ENCODE measurements at regions not wholly inside any gene's neighbourhood (a gene's known extent, or its start where the extent isn't known, plus 50 kb on each side); places are given as distances from the start of the nearest gene placed in this dataset.
"Not testable (repeated sequence)": the region's sequence is repeated elsewhere in the genome, so short reads cannot be mapped to it uniquely, and the experiment has no call there.

GRCh38 chr12:30525171-30525570 lies 170.5 kb downstream of the IPO8 start:
- H3K36me3 Mint-ChIP-seq: no peaks in the 10 kb centered on the region
- DNase-seq: no peak
- H3K4me1 Mint-ChIP-seq: no peaks in the 10 kb centered on the region
- no peak overlapping the region for H3K4me3 Mint-ChIP-seq
- CTCF ChIA-PET: no interaction called here
- no peak overlapping the region for H3K27ac Mint-ChIP-seq
- H3K9me3 Mint-ChIP-seq: peaks cover 2% of the 10 kb centered on the region
- no peaks in the 10 kb centered on the region for H3K27me3 Mint-ChIP-seq

- H3K27me3 Mint-ChIP-seq, DNase-seq, H3K4me1 Mint-ChIP-seq, H3K27ac Mint-ChIP-seq, H3K9me3 Mint-ChIP-seq, H3K4me3 Mint-ChIP-seq, H3K36me3 Mint-ChIP-seq, CTCF ChIA-PET: not testable (repeated sequence)
These were observed 175.4 kb downstream of the IPO8 start for GRCh38 chr12:30520285-30520684.

GRCh38 chr12:30519535-30519934 lies 176.1 kb downstream of the IPO8 start:
- Mint-ChIP-seq H3K4me1 (no peaks in the 10 kb centered on the region), H3K27me3 (no peaks in the 10 kb centered on the region), H3K4me3 (no peak overlapping the region), H3K27ac (no peak overlapping the region), H3K36me3 (no peaks in the 10 kb centered on the region), H3K9me3 (no peaks in the 10 kb centered on the region)
- DNase-seq: no peak
- CTCF ChIA-PET: no interaction called here

- DNase-seq: no peak
- no peak overlapping the region for H3K27ac Mint-ChIP-seq
- no peaks in the 10 kb centered on the region for H3K9me3 Mint-ChIP-seq
- CTCF ChIA-PET: no interaction called here
- no peak overlapping the region for H3K4me3 Mint-ChIP-seq
- H3K4me1 Mint-ChIP-seq: no peaks in the 10 kb centered on the region
- H3K27me3 Mint-ChIP-seq: no peaks in the 10 kb centered on the region
- no peaks in the 10 kb centered on the region for H3K36me3 Mint-ChIP-seq
These were observed 178.3 kb downstream of the IPO8 start for GRCh38 chr12:30517320-30517719.

GRCh38 chr12:30515351-30515750 lies 180.3 kb downstream of the IPO8 start:
- H3K4me1 Mint-ChIP-seq: no peaks in the 10 kb centered on the region
- CTCF ChIA-PET: no interaction called here
- no peak overlapping the region for H3K27ac Mint-ChIP-seq

GRCh38 chr12:30514666-30515065 lies 181.0 kb downstream of the IPO8 start:
- CTCF ChIA-PET: no interaction called here
- no peaks in the 10 kb centered on the region for H3K9me3 Mint-ChIP-seq
- H3K36me3 Mint-ChIP-seq: no peaks in the 10 kb centered on the region
- H3K4me3 Mint-ChIP-seq: no peak overlapping the region
- DNase-seq: no peak
- H3K4me1 Mint-ChIP-seq: no peaks in the 10 kb centered on the region
- H3K27ac Mint-ChIP-seq: no peak overlapping the region
- H3K27me3 Mint-ChIP-seq: no peaks in the 10 kb centered on the region

More at GRCh38 chr12:30515351-30515750, 180.3 kb downstream of the IPO8 start:
- Mint-ChIP-seq H3K27me3 (no peaks in the 10 kb centered on the region), H3K4me3 (no peak overlapping the region), H3K36me3 (no peaks in the 10 kb centered on the region), H3K9me3 (no peaks in the 10 kb centered on the region)
- no peak for DNase-seq

- DNase-seq: no peak
- Mint-ChIP-seq H3K27me3 (no peaks in the 10 kb centered on the region), H3K4me1 (no peaks in the 10 kb centered on the region), H3K9me3 (no peaks in the 10 kb centered on the region), H3K36me3 (no peaks in the 10 kb centered on the region), H3K4me3 (no peak overlapping the region), H3K27ac (no peak overlapping the region)
- CTCF ChIA-PET: no interaction called here
These were observed 187.3 kb downstream of the IPO8 start for GRCh38 chr12:30508205-30508967.

- H3K9me3 Mint-ChIP-seq: no peaks in the 10 kb centered on the region
- no peaks in the 10 kb centered on the region for H3K27me3 Mint-ChIP-seq
- H3K27ac Mint-ChIP-seq: no peak overlapping the region
- H3K4me3 Mint-ChIP-seq: no peak overlapping the region
- CTCF ChIA-PET: no interaction called here
- no peaks in the 10 kb centered on the region for H3K4me1 Mint-ChIP-seq
- H3K36me3 Mint-ChIP-seq: no peaks in the 10 kb centered on the region
- no peak for DNase-seq
These were observed 188.1 kb downstream of the IPO8 start for GRCh38 chr12:30507576-30507975.

- Mint-ChIP-seq H3K9me3 (no peaks in the 10 kb centered on the region), H3K36me3 (no peaks in the 10 kb centered on the region), H3K4me1 (no peaks in the 10 kb centered on the region), H3K27me3 (no peaks in the 10 kb centered on the region), H3K27ac (no peak overlapping the region), H3K4me3 (no peak overlapping the region)
- CTCF ChIA-PET: no interaction called here
- no peak for DNase-seq
These were observed 189.3 kb downstream of the IPO8 start for GRCh38 chr12:30506411-30506810.

GRCh38 chr12:30501718-30502117 lies 194.0 kb downstream of the IPO8 start:
- H3K9me3 Mint-ChIP-seq: no peaks in the 10 kb centered on the region
- no peak overlapping the region for H3K27ac Mint-ChIP-seq
- no peaks in the 10 kb centered on the region for H3K4me1 Mint-ChIP-seq
- CTCF ChIA-PET: no interaction called here
- DNase-seq: no peak
- H3K4me3 Mint-ChIP-seq: no peak overlapping the region
- H3K27me3 Mint-ChIP-seq: no peaks in the 10 kb centered on the region
- no peaks in the 10 kb centered on the region for H3K36me3 Mint-ChIP-seq

GRCh38 chr12:30500532-30500931 lies 195.1 kb downstream of the IPO8 start:
- Mint-ChIP-seq H3K4me1 (no peaks in the 10 kb centered on the region), H3K27ac (no peak overlapping the region), H3K9me3 (no peaks in the 10 kb centered on the region), H3K4me3 (no peak overlapping the region), H3K36me3 (no peaks in the 10 kb centered on the region), H3K27me3 (no peaks in the 10 kb centered on the region)
- no peak for DNase-seq
- CTCF ChIA-PET: no interaction called here

- Mint-ChIP-seq H3K27ac (no peak overlapping the region), H3K9me3 (no peaks in the 10 kb centered on the region), H3K4me1 (no peaks in the 10 kb centered on the region), H3K27me3 (no peaks in the 10 kb centered on the region), H3K4me3 (no peak overlapping the region), H3K36me3 (no peaks in the 10 kb centered on the region)
- DNase-seq: no peak
- CTCF ChIA-PET: no interaction called here
These were observed 210.3 kb downstream of the IPO8 start for GRCh38 chr12:30485230-30485890.

- H3K4me1 Mint-ChIP-seq: no peaks in the 10 kb centered on the region
- DNase-seq: no peak
- CTCF ChIA-PET: no interaction called here
- H3K9me3 Mint-ChIP-seq: no peaks in the 10 kb centered on the region
- H3K4me3 Mint-ChIP-seq: no peak overlapping the region
- no peaks in the 10 kb centered on the region for H3K27me3 Mint-ChIP-seq
- H3K36me3 Mint-ChIP-seq: no peaks in the 10 kb centered on the region
- H3K27ac Mint-ChIP-seq: no peak overlapping the region
These were observed 211.0 kb downstream of the IPO8 start for GRCh38 chr12:30484658-30485057.

- no peaks in the 10 kb centered on the region for H3K27me3 Mint-ChIP-seq
These were observed 213.0 kb downstream of the IPO8 start for GRCh38 chr12:30482650-30483049.

GRCh38 chr12:30473274-30473673 lies 222.4 kb downstream of the IPO8 start:
- no peak for DNase-seq
- Mint-ChIP-seq H3K9me3 (peaks cover 6% of the 10 kb centered on the region), H3K4me3 (no peak overlapping the region), H3K4me1 (no peaks in the 10 kb centered on the region), H3K27ac (no peak overlapping the region), H3K27me3 (no peaks in the 10 kb centered on the region), H3K36me3 (no peaks in the 10 kb centered on the region)
- CTCF ChIA-PET: no interaction called here

More at GRCh38 chr12:30482650-30483049, 213.0 kb downstream of the IPO8 start:
- DNase-seq: no peak
- Mint-ChIP-seq H3K9me3 (no peaks in the 10 kb centered on the region), H3K4me1 (no peaks in the 10 kb centered on the region), H3K36me3 (no peaks in the 10 kb centered on the region), H3K4me3 (no peak overlapping the region), H3K27ac (no peak overlapping the region)
- CTCF ChIA-PET: no interaction called here

Measured in activated naive CD4-positive, alpha-beta T cell treated with anti-CD3 and anti-CD28 coated beads, Interleukin-2, amount 10 ng/mL, durations not matched to agents 7 days and 5 days (primary cell).